ENCODE measurements at regions not wholly inside any gene's neighbourhood (a gene's known extent, or its start where the extent isn't known, plus 50 kb on each side); places are given as distances from the start of the nearest gene placed in this dataset.

GRCh38 chr11:11742486-11742885 is 99.3 kb upstream of the USP47 start:
- H3K4me1 Mint-ChIP-seq: no peaks in the 10 kb centered on the region
- H3K27ac Mint-ChIP-seq: no peak overlapping the region
- peaks cover 26% of the 10 kb centered on the region for H3K27me3 Mint-ChIP-seq
- no peak for ATAC-seq (replicated peaks)
- no peaks in the 10 kb centered on the region for H3K36me3 Mint-ChIP-seq (ENCODE audit: low read depth)
- H3K9me3 Mint-ChIP-seq: no peaks in the 10 kb centered on the region
- no peak overlapping the region for H3K4me3 Mint-ChIP-seq

- H3K36me3 Mint-ChIP-seq (ENCODE audit: low read depth): no peaks in the 10 kb centered on the region
These were observed 100.9 kb upstream of the USP47 start for GRCh38 chr11:11740836-11741235.

GRCh38 chr11:11740073-11740702 is 101.6 kb upstream of the USP47 start:
- H3K27me3 Mint-ChIP-seq: peaks cover 25% of the 10 kb centered on the region
- H3K27ac Mint-ChIP-seq: no peak overlapping the region
- no peak overlapping the region for H3K4me3 Mint-ChIP-seq
- no peaks in the 10 kb centered on the region for H3K36me3 Mint-ChIP-seq (ENCODE audit: low read depth)
- no peak for ATAC-seq (replicated peaks)
- H3K9me3 Mint-ChIP-seq: no peaks in the 10 kb centered on the region
- no peaks in the 10 kb centered on the region for H3K4me1 Mint-ChIP-seq

More at GRCh38 chr11:11740836-11741235, 100.9 kb upstream of the USP47 start:
- H3K27me3 Mint-ChIP-seq: peaks cover 26% of the 10 kb centered on the region
- no peak for ATAC-seq (replicated peaks)
- H3K4me3 Mint-ChIP-seq: no peak overlapping the region
- no peaks in the 10 kb centered on the region for H3K9me3 Mint-ChIP-seq
- no peak overlapping the region for H3K27ac Mint-ChIP-seq
- no peaks in the 10 kb centered on the region for H3K4me1 Mint-ChIP-seq

- Mint-ChIP-seq H3K4me1 (no peaks in the 10 kb centered on the region), H3K4me3 (no peak overlapping the region), H3K27ac (no peak overlapping the region), H3K27me3 (peaks cover 25% of the 10 kb centered on the region), H3K9me3 (no peaks in the 10 kb centered on the region), H3K36me3 (ENCODE audit: low read depth) (no peaks in the 10 kb centered on the region)
- ATAC-seq (replicated peaks): no peak
These were observed 103.4 kb upstream of the USP47 start for GRCh38 chr11:11738370-11738769.

- ATAC-seq (replicated peaks): no peak
- peaks cover 19% of the 10 kb centered on the region for H3K27me3 Mint-ChIP-seq
These were observed 106.2 kb upstream of the USP47 start for GRCh38 chr11:11735586-11735985.

GRCh38 chr11:11733246-11733747 is 108.5 kb upstream of the USP47 start:
- H3K27ac Mint-ChIP-seq: no peak overlapping the region
- H3K36me3 Mint-ChIP-seq (ENCODE audit: low read depth): no peaks in the 10 kb centered on the region
- peaks cover 13% of the 10 kb centered on the region for H3K27me3 Mint-ChIP-seq
- no peak for ATAC-seq (replicated peaks)
- no peaks in the 10 kb centered on the region for H3K9me3 Mint-ChIP-seq
- H3K4me1 Mint-ChIP-seq: no peaks in the 10 kb centered on the region
- no peak overlapping the region for H3K4me3 Mint-ChIP-seq

More at GRCh38 chr11:11735586-11735985, 106.2 kb upstream of the USP47 start:
- Mint-ChIP-seq H3K4me1 (no peaks in the 10 kb centered on the region), H3K9me3 (no peaks in the 10 kb centered on the region), H3K36me3 (ENCODE audit: low read depth) (no peaks in the 10 kb centered on the region), H3K4me3 (no peak overlapping the region), H3K27ac (no peak overlapping the region)

GRCh38 chr11:11732116-11732515 is 109.7 kb upstream of the USP47 start:
- Mint-ChIP-seq H3K36me3 (ENCODE audit: low read depth) (no peaks in the 10 kb centered on the region), H3K27ac (no peak overlapping the region), H3K4me1 (no peaks in the 10 kb centered on the region), H3K27me3 (peaks cover 17% of the 10 kb centered on the region), H3K4me3 (no peak overlapping the region), H3K9me3 (no peaks in the 10 kb centered on the region)
- no peak for ATAC-seq (replicated peaks)

- peaks cover 17% of the 10 kb centered on the region for H3K27me3 Mint-ChIP-seq
- H3K4me1 Mint-ChIP-seq: no peaks in the 10 kb centered on the region
- H3K9me3 Mint-ChIP-seq: no peaks in the 10 kb centered on the region
- no peaks in the 10 kb centered on the region for H3K36me3 Mint-ChIP-seq (ENCODE audit: low read depth)
- peak; percentile 44 for ATAC-seq (replicated peaks)
- no peak overlapping the region for H3K27ac Mint-ChIP-seq
- no peak overlapping the region for H3K4me3 Mint-ChIP-seq
These were observed 109.7 kb upstream of the GALNT18 start for GRCh38 chr11:11731311-11732083.

GRCh38 chr11:11728386-11728785 is 106.6 kb upstream of the GALNT18 start:
- Mint-ChIP-seq H3K27me3 (peaks cover 14% of the 10 kb centered on the region), H3K36me3 (ENCODE audit: low read depth) (no peaks in the 10 kb centered on the region), H3K27ac (no peak overlapping the region), H3K4me1 (no peaks in the 10 kb centered on the region), H3K9me3 (no peaks in the 10 kb centered on the region), H3K4me3 (no peak overlapping the region)
- no peak for ATAC-seq (replicated peaks)

- H3K27ac Mint-ChIP-seq: no peak overlapping the region
- peaks cover 20% of the 10 kb centered on the region for H3K27me3 Mint-ChIP-seq
- H3K9me3 Mint-ChIP-seq: peaks cover 4% of the 10 kb centered on the region
- H3K4me3 Mint-ChIP-seq: no peak overlapping the region
- ATAC-seq (replicated peaks): no peak
- no peaks in the 10 kb centered on the region for H3K4me1 Mint-ChIP-seq
- no peaks in the 10 kb centered on the region for H3K36me3 Mint-ChIP-seq (ENCODE audit: low read depth)
These were observed 103.6 kb upstream of the GALNT18 start for GRCh38 chr11:11725438-11725837.

GRCh38 chr11:11724994-11725393 is 103.2 kb upstream of the GALNT18 start:
- Mint-ChIP-seq H3K27ac (no peak overlapping the region), H3K4me1 (no peaks in the 10 kb centered on the region), H3K27me3 (peaks cover 20% of the 10 kb centered on the region), H3K9me3 (peaks cover 4% of the 10 kb centered on the region), H3K4me3 (no peak overlapping the region), H3K36me3 (ENCODE audit: low read depth) (no peaks in the 10 kb centered on the region)
- ATAC-seq (replicated peaks): no peak

- Mint-ChIP-seq H3K36me3 (ENCODE audit: low read depth) (no peaks in the 10 kb centered on the region), H3K9me3 (peaks cover 4% of the 10 kb centered on the region), H3K27ac (no peak overlapping the region), H3K27me3 (peaks cover 28% of the 10 kb centered on the region), H3K4me3 (no peak overlapping the region), H3K4me1 (no peaks in the 10 kb centered on the region)
- no peak for ATAC-seq (replicated peaks)
These were observed 101.1 kb upstream of the GALNT18 start for GRCh38 chr11:11722861-11723260.

- Mint-ChIP-seq H3K4me1 (no peaks in the 10 kb centered on the region), H3K4me3 (no peak overlapping the region), H3K9me3 (peaks cover 6% of the 10 kb centered on the region), H3K36me3 (ENCODE audit: low read depth) (no peaks in the 10 kb centered on the region), H3K27ac (no peak overlapping the region), H3K27me3 (peaks cover 25% of the 10 kb centered on the region)
- ATAC-seq (replicated peaks): no peak
These were observed 100.4 kb upstream of the GALNT18 start for GRCh38 chr11:11722246-11722645.

GRCh38 chr11:11718511-11718910 is 96.7 kb upstream of the GALNT18 start:
- ATAC-seq (replicated peaks): no peak
- no peak overlapping the region for H3K27ac Mint-ChIP-seq
- no peaks in the 10 kb centered on the region for H3K4me1 Mint-ChIP-seq
- no peaks in the 10 kb centered on the region for H3K36me3 Mint-ChIP-seq (ENCODE audit: low read depth)
- H3K4me3 Mint-ChIP-seq: no peak overlapping the region
- H3K27me3 Mint-ChIP-seq: peaks cover 24% of the 10 kb centered on the region
- peaks cover 17% of the 10 kb centered on the region for H3K9me3 Mint-ChIP-seq

- Mint-ChIP-seq H3K4me1 (no peaks in the 10 kb centered on the region), H3K9me3 (peaks cover 17% of the 10 kb centered on the region), H3K27me3 (peaks cover 21% of the 10 kb centered on the region), H3K27ac (no peak overlapping the region), H3K4me3 (no peak overlapping the region), H3K36me3 (ENCODE audit: low read depth) (no peaks in the 10 kb centered on the region)
- ATAC-seq (replicated peaks): no peak
These were observed 95.4 kb upstream of the GALNT18 start for GRCh38 chr11:11717064-11717725.
